HCT116 (cell line): ENCODE measurements at regions not wholly inside any gene's neighbourhood (a gene's known extent, or its start where the extent isn't known, plus 50 kb on each side); places are given as distances from the start of the nearest gene placed in this dataset.

Experiments used
- ATAC-seq: fragments of 200-7000 bp; cut with Tn5 transposase; 2 replicates; pipeline ENCODE4 v1.9.1; 2020; ENCODE audit warnings: mild to moderate bottlenecking, moderate library complexity
- BruUV-seq: library from RNA; stranded (reverse); fragments of 400-500 nt; replicated peaks from 2 replicates; lab custom pipeline; 2021; lab: Mats Ljungman, UMichigan
- CTCF ChIA-PET: fragments of 300-600 bp; sonication (Branson Sonifier 250); formaldehyde crosslinking; loops from one replicate; lab custom pipeline; 2021; ENCODE audit warnings: antibody characterized with exemption; lab: Charles Lee
- POLR2A ChIA-PET: fragments of 300-600, 350-600 bp; sonication (Branson Sonifier 250); formaldehyde crosslinking; loops from one replicate; lab custom pipeline; 2021; ENCODE audit warnings: antibody characterized with exemption; lab: Charles Lee
- RAD21 ChIA-PET, 2 experiments: fragments of 300-600 bp; sonication (Branson Sonifier 250); formaldehyde crosslinking; loops; one replicate each; lab custom pipeline; 2023; ENCODE audit warnings: low total read pairs in 2 of 2; ENCODE audit not compliant: uncharacterized antibody in 2 of 2, unreplicated experiment in 2 of 2, low non-redundant PET in 1 of 2; lab: Charles Lee
- DNase-seq: peaks from one replicate; pipeline ENCODE4 v3.0.0-alpha.2; 2010; ENCODE audit warnings: low read depth, low spot score
- H2AFZ ChIP-seq: fragments of 200-600 bp; shearing (Covaris generic), sonication (generic); 2 replicates; pipeline ENCODE4 v1.6.1; 2017; ENCODE audit warnings: low read depth, mixed run types, mixed read lengths, antibody characterized with exemption, low read length; ENCODE audit not compliant: poor library complexity, severe bottlenecking
- H3K27ac ChIP-seq: 2 replicates; pipeline ENCODE4 v1.5.1; 2012; ENCODE audit warnings: low read depth, low read length
- H3K27me3 ChIP-seq: fragments of 200-600 bp; sonication (generic); 2 replicates; pipeline ENCODE4 v1.6.1; 2016; ENCODE audit warnings: mixed run types, low read length, mixed read lengths; ENCODE audit not compliant: insufficient read depth
- H3K36me3 ChIP-seq, 2 experiments: fragments of 200-500 bp in 1 of 2; fragments of 200-600 bp in 1 of 2; sonication (Bioruptor generic) in 1 of 2; sonication (generic) in 1 of 2; 2 replicates each; pipeline versions ENCODE4 v1.5.1 to v1.6.1; 2014 to 2016; ENCODE audit warnings: low read length in 2 of 2, inconsistent platforms in 1 of 2, mixed read lengths in 1 of 2, mixed run types in 1 of 2; ENCODE audit not compliant: insufficient read depth in 2 of 2, control insufficient read depth in 1 of 2
- H3K4me1 ChIP-seq, 2 experiments: fragments of 200-600 bp in 1 of 2; sonication (generic) in 1 of 2; 2 replicates each; pipeline versions ENCODE4 v1.5.1 to v1.6.1; 2012 to 2017; ENCODE audit warnings: low read length in 2 of 2, inconsistent platforms in 1 of 2, mild to moderate bottlenecking in 1 of 2, mixed read lengths in 1 of 2, mixed run types in 1 of 2, moderate library complexity in 1 of 2; ENCODE audit not compliant: insufficient read depth in 2 of 2, control insufficient read depth in 1 of 2
- H3K4me2 ChIP-seq: fragments of 200-600 bp; sonication (generic); 2 replicates; pipeline ENCODE4 v1.6.1; 2017; ENCODE audit warnings: mixed run types, low read length, mixed read lengths
- H3K4me3 ChIP-seq, 2 experiments: fragments of 200-600 bp in 1 of 2; sonication (generic) in 1 of 2; replicated peaks in 1 of 2; 2 replicates each; pipeline ENCODE4 v1.5.1; 2011 to 2016; ENCODE audit warnings: low read length in 2 of 2, control low read depth in 1 of 2, low read depth in 1 of 2, mild to moderate bottlenecking in 1 of 2, mixed read lengths in 1 of 2, mixed run types in 1 of 2
- H3K79me2 ChIP-seq: fragments of 200-600 bp; sonication (generic); 2 replicates; pipeline ENCODE4 v1.6.1; 2017; ENCODE audit warnings: mild to moderate bottlenecking, mixed run types, low read length, moderate library complexity, mixed read lengths; ENCODE audit not compliant: insufficient read depth
- H3K9ac ChIP-seq: fragments of 200-600 bp; sonication (generic); 2 replicates; pipeline ENCODE4 v1.6.1; 2016; ENCODE audit warnings: low read length, mixed read lengths
- H3K9me2 ChIP-seq: fragments of 200-600 bp; sonication (generic), shearing (Covaris generic); 2 replicates; pipeline ENCODE4 v1.6.1; 2017; ENCODE audit warnings: mixed run types, mild to moderate bottlenecking, moderate library complexity; ENCODE audit not compliant: insufficient read depth
- H3K9me3 ChIP-seq, 2 experiments: fragments of 200-500 bp in 1 of 2; fragments of 200-600 bp in 1 of 2; sonication (Bioruptor generic) in 1 of 2; sonication (generic) in 1 of 2; 2 replicates each; pipeline ENCODE4 v1.6.1; 2014 to 2017; ENCODE audit warnings: low read length in 2 of 2, mixed read lengths in 2 of 2, inconsistent platforms in 1 of 2, low read depth in 1 of 2, mild to moderate bottlenecking in 1 of 2, mixed run types in 1 of 2, moderate library complexity in 1 of 2; ENCODE audit not compliant: control insufficient read depth in 1 of 2, insufficient read depth in 1 of 2
- H4K20me1 ChIP-seq: fragments of 200-600 bp; sonication (generic), shearing (Covaris generic); 2 replicates; pipeline ENCODE4 v1.6.1; 2017; ENCODE audit warnings: mixed run types, mild to moderate bottlenecking, moderate library complexity; ENCODE audit not compliant: insufficient read depth
- ATF3 ChIP-seq: IDR thresholded peaks from 2 replicates; pipeline ENCODE4 v1.6.1; 2012
- CEBPB ChIP-seq: IDR thresholded peaks from 2 replicates; pipeline ENCODE4 v1.6.1; 2012; ENCODE audit warnings: low read depth
- CTCF ChIP-seq, 3 experiments: fragments of 200-600 bp in 1 of 3; sonication (generic) in 1 of 3; IDR thresholded peaks in 2 of 3; conservative IDR thresholded peaks in 1 of 3; 2 replicates each; pipeline ENCODE4 v1.5.1; 2012 to 2017; ENCODE audit warnings: low read depth in 2 of 3, low read length in 2 of 3, antibody characterized with exemption in 1 of 3, borderline replicate concordance in 1 of 3, control low read depth in 1 of 3, mild to moderate bottlenecking in 1 of 3, mixed read lengths in 1 of 3, mixed run types in 1 of 3, moderate library complexity in 1 of 3; ENCODE audit not compliant: insufficient read depth in 1 of 3
- ELF1 ChIP-seq: IDR thresholded peaks from 2 replicates; pipeline ENCODE4 v1.6.1; 2012; ENCODE audit warnings: low read depth, borderline replicate concordance
- EZH2phosphoT487 ChIP-seq: fragments of 200-600 bp; IDR thresholded peaks from 2 replicates; pipeline ENCODE4 v1.6.1; 2018; ENCODE audit warnings: antibody characterized with exemption, borderline replicate concordance
- JUND ChIP-seq: IDR thresholded peaks from 2 replicates; pipeline ENCODE4 v1.6.1; 2012
- MAX ChIP-seq: IDR thresholded peaks from 2 replicates; pipeline ENCODE4 v1.6.1; 2012
- POLR2A ChIP-seq: IDR thresholded peaks from 2 replicates; pipeline ENCODE4 v1.7.0; 2011; ENCODE audit warnings: borderline replicate concordance; ENCODE audit not compliant: insufficient read depth, insufficient read length; ENCODE audit errors: extremely low read depth
- POLR2AphosphoS5 ChIP-seq: IDR thresholded peaks from 2 replicates; pipeline ENCODE4 v1.6.1; 2011; ENCODE audit warnings: mild to moderate bottlenecking, low read depth, low read length, moderate library complexity
- RAD21 ChIP-seq: IDR thresholded peaks from 2 replicates; pipeline ENCODE4 v1.6.1; 2012; ENCODE audit warnings: low read depth, mild to moderate bottlenecking
- SIN3A ChIP-seq: IDR thresholded peaks from 2 replicates; pipeline ENCODE4 v1.6.1; 2012; ENCODE audit warnings: low read depth
- SP1 ChIP-seq: IDR thresholded peaks from 2 replicates; pipeline ENCODE4 v1.6.1; 2012; ENCODE audit warnings: low read depth
- SRF ChIP-seq: IDR thresholded peaks from 2 replicates; pipeline ENCODE4 v1.6.1; 2012; ENCODE audit warnings: low read depth
- TCF7L2 ChIP-seq: IDR thresholded peaks from 2 replicates; pipeline ENCODE4 v1.7.0; 2011; ENCODE audit warnings: borderline replicate concordance, inconsistent platforms; ENCODE audit not compliant: insufficient read depth, insufficient read length; ENCODE audit errors: extremely low read depth
- YY1 ChIP-seq: IDR thresholded peaks from 2 replicates; pipeline ENCODE4 v1.6.1; 2011; ENCODE audit warnings: low read length, low read depth, moderate library complexity, mild to moderate bottlenecking; ENCODE audit not compliant: insufficient replicate concordance; ENCODE audit errors: extremely low read depth
- ZBTB33 ChIP-seq: IDR thresholded peaks from 2 replicates; pipeline ENCODE4 v1.6.1; 2011; ENCODE audit warnings: mild to moderate bottlenecking, low read length, moderate library complexity; ENCODE audit not compliant: insufficient replicate concordance; ENCODE audit errors: extremely low read depth
- ZFX ChIP-seq: fragments of 450-650 bp; IDR thresholded peaks from 2 replicates; pipeline ENCODE4 v1.6.1; 2017
- ZNF274 ChIP-seq: fragments of 200-500 bp; sonication (Bioruptor generic); IDR thresholded peaks from 2 replicates; pipeline ENCODE4 v1.6.1; 2014; ENCODE audit warnings: mild to moderate bottlenecking, low read depth, low read length, inconsistent platforms
- intact Hi-C: fragments of 100-400 bp; cut with micrococcal nuclease; formaldehyde crosslinking; loops from 2 replicates; pipeline ENCODE4 v1.10.0; 2022

GRCh38 chr15:69661871-69662644 is 209.4 kb downstream of the RPLP1 start:
- no peaks in the 10 kb centered on the region for H3K4me1 ChIP-seq
- no TSS peak for BruUV-seq
- no peak for DNase-seq
- no peak overlapping the region for H3K4me2 ChIP-seq
- no peaks in the 10 kb centered on the region for H3K36me3 ChIP-seq
- TF ChIP-seq ZNF274 (no peak), CTCF (IDR thresholded peaks at IDR 0.05 in 2 of 3, conservative IDR thresholded peaks at IDR 0.05 in 1 of 3; ENCODE audit: borderline replicate concordance in 1 of 3, insufficient read depth in 1 of 3, low read depth in 2 of 3, low read length in 2 of 3) (no peak), YY1 (no peak), CEBPB (no peak), ELF1 (no peak), MAX (no peak), ZFX (no peak), SIN3A (no peak), SP1 (no peak), POLR2A (no peak), EZH2phosphoT487 (no peak), ATF3 (no peak), ZBTB33 (no peak), SRF (no peak), RAD21 (no peak), JUND (no peak), POLR2AphosphoS5 (no peak), TCF7L2 (no peak)
- ChIA-PET RAD21 (no interaction called here), POLR2A (no interaction called here), CTCF (no interaction called here)
- no peak overlapping the region for H3K4me3 ChIP-seq
- no peak overlapping the region for H3K27ac ChIP-seq
- H4K20me1 ChIP-seq = no peaks in the 10 kb centered on the region
- ATAC-seq = no peak
- no peak overlapping the region for H2AFZ ChIP-seq
- intact Hi-C loops = no loop called here
- no peaks in the 10 kb centered on the region for H3K9me2 ChIP-seq
- H3K9me3 ChIP-seq = no peaks in the 10 kb centered on the region
- H3K9ac ChIP-seq = no peak overlapping the region
- no peaks in the 10 kb centered on the region for H3K79me2 ChIP-seq
- H3K27me3 ChIP-seq = peaks cover 13% of the 10 kb centered on the region; the same call in 1 of the 2 replicates
